GM12878 (cell line): ENCODE measurements at regions not wholly inside any gene's neighbourhood (a gene's known extent, or its start where the extent isn't known, plus 50 kb on each side); places are given as distances from the start of the nearest gene placed in this dataset.

Experiments used
- ATAC-seq: fragments of 200-7000 bp; cut with Tn5 transposase; 3 replicates; pipeline ENCODE4 v1.9.1; 2020; ENCODE audit warnings: mild to moderate bottlenecking, moderate library complexity
- BruUV-seq: library from RNA; stranded (reverse); fragments of 400-500 nt; replicated peaks from 2 replicates; lab custom pipeline; 2021; lab: Mats Ljungman, UMichigan
- CTCF ChIA-PET: fragments of 300-600 bp; sonication (Branson Sonifier 250); formaldehyde crosslinking; extraction: SDS; loops from one replicate; lab custom pipeline; 2021; ENCODE audit warnings: inconsistent platforms; lab: Yijun Ruan, JAX
- POLR2A ChIA-PET: fragments of 350-600 bp; formaldehyde crosslinking; extraction: SDS; loops from one replicate; lab custom pipeline; 2021; ENCODE audit warnings: inconsistent platforms; lab: Charles Lee
- RAD21 ChIA-PET: fragments of 300-600 bp; sonication (Branson Sonifier 250); formaldehyde crosslinking; loops from one replicate; lab custom pipeline; 2023; ENCODE audit warnings: antibody characterized with exemption; ENCODE audit not compliant: unreplicated experiment; lab: Charles Lee
- SMC1A ChIA-PET: fragments of 300-600 bp; sonication (Branson Sonifier 250); formaldehyde crosslinking; loops from one replicate; lab custom pipeline; 2023; ENCODE audit not compliant: unreplicated experiment, uncharacterized antibody; lab: Charles Lee
- DNase-seq: peaks from one replicate; pipeline ENCODE4 v3.0.0-alpha.2; 2011; ENCODE audit warnings: low read depth, low spot score
- FAIRE-seq: peaks from 3 replicates; lab custom pipeline; 2011; peaks lifted over from hg19 to GRCh38; lab: Jason Lieb, UNC
- H2AFZ ChIP-seq: 2 replicates; pipeline ENCODE4 v1.6.0; 2011; ENCODE audit warnings: low read depth, low read length, control low read depth; ENCODE audit not compliant: control insufficient read depth
- H3K27ac ChIP-seq: 2 replicates; pipeline ENCODE4 v1.5.1; 2011; ENCODE audit warnings: control low read depth; ENCODE audit not compliant: control insufficient read depth, insufficient read depth
- H3K27me3 ChIP-seq, 2 experiments: replicated peaks in 1 of 2; 2 replicates each; pipeline versions ENCODE4 v1.6.0 to v1.6.1; 2011; ENCODE audit warnings: low read length in 1 of 2; ENCODE audit not compliant: control insufficient read depth in 2 of 2, insufficient read depth in 2 of 2
- H3K36me3 ChIP-seq, 2 experiments: 2 replicates each; pipeline ENCODE4 v1.5.1; 2011; ENCODE audit warnings: low read length in 1 of 2; ENCODE audit not compliant: control insufficient read depth in 2 of 2, insufficient read depth in 2 of 2
- H3K4me1 ChIP-seq: 2 replicates; pipeline ENCODE4 v1.6.1; 2011; ENCODE audit warnings: mild to moderate bottlenecking, low read length, moderate library complexity, mixed read lengths; ENCODE audit not compliant: control insufficient read depth, insufficient read depth
- H3K4me2 ChIP-seq: 2 replicates; pipeline ENCODE4 v1.6.0; 2011; ENCODE audit warnings: control low read depth; ENCODE audit not compliant: control insufficient read depth, insufficient read depth
- H3K4me3 ChIP-seq: fragments of 200-600 bp; sonication (generic); 2 replicates; pipeline ENCODE4 v1.5.1; 2016
- H3K79me2 ChIP-seq: 2 replicates; pipeline ENCODE4 v1.6.0; 2011; ENCODE audit warnings: low read length; ENCODE audit not compliant: control insufficient read depth, insufficient read depth
- H3K9ac ChIP-seq: 2 replicates; pipeline ENCODE4 v1.8.0; 2011; ENCODE audit warnings: low read length, control low read depth, mixed read lengths; ENCODE audit not compliant: control insufficient read depth, insufficient read depth
- H3K9me3 ChIP-seq: replicated peaks from 3 replicates; pipeline ENCODE4 v1.5.1; 2011; ENCODE audit warnings: mild to moderate bottlenecking, low read length; ENCODE audit not compliant: control insufficient read depth, insufficient read depth
- H4K20me1 ChIP-seq: 2 replicates; pipeline ENCODE4 v1.6.0; 2011; ENCODE audit not compliant: control insufficient read depth, insufficient read depth
- NR2C1 ChIP-seq: fragments of 450-650 bp; IDR thresholded peaks from 2 replicates; pipeline ENCODE4 v1.6.1; 2017; ENCODE audit warnings: antibody characterized with exemption, mild to moderate bottlenecking, moderate library complexity
- NRF1 ChIP-seq: conservative IDR thresholded peaks from 2 replicates; pipeline ENCODE4 v1.6.1; 2011; ENCODE audit warnings: mild to moderate bottlenecking, low read depth, low read length, improper control_type of control experiment
- POLR2A ChIP-seq: IDR thresholded peaks from 2 replicates; pipeline ENCODE4 v1.6.1; 2011; ENCODE audit warnings: low read depth, mild to moderate bottlenecking, low read length
- WGBS: methylation state at CpG from one replicate; pipeline ENCODE4 v1.1.6; 2016; ENCODE audit warnings: low lambda C conversion rate; ENCODE audit not compliant: insufficient replicate concordance, insufficient coverage; ENCODE audit errors: missing lambda C conversion rate; 5-methylcytosine and 5-hydroxymethylcytosine counted together
- in situ Hi-C: fragments of 300-500 bp; cut with MboI; formaldehyde crosslinking; loops from 9 replicates; pipeline ENCODE4 v1.14.3; 2018; ENCODE audit warnings: mixed read lengths
- intact Hi-C: fragments of 100-400 bp; cut with micrococcal nuclease; formaldehyde crosslinking; loops from one replicate; pipeline ENCODE4 v1.14.2; 2022; ENCODE audit not compliant: unreplicated experiment
- TF ChIP-seq, protein P1 (sequence below): IDR thresholded peaks from 2 replicates; pipeline ENCODE4 v1.6.1; 2012; ENCODE audit warnings: mild to moderate bottlenecking, low read depth, low read length

DNA sequence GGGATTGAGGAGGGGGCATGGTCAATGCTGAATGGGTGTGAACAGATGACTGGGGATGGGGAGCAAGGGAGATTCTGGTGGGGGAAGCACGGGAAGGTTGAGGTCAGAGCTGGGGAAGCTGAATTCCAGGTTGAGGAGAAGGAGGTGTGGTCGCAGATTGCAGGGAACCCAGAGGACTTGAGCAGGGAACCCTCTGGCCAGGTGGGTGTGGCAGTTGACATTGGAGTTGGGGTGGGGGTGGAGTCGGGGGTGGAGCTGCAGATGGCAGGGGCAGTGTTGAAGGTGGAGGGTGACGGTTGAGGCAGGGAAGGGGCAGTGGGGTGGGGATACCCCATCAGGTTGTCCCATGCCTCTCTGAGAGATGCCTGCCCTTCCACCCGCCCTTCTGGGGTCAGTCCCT is 94.7 kb downstream of the WTIP start:
- FAIRE-seq: no peak
- no peaks in the 10 kb centered on the region for H3K27me3 ChIP-seq

More for the DNA sequence above, 94.7 kb downstream of the WTIP start:
- in situ Hi-C loops (no loop called here), intact Hi-C loops (no loop called here)
- POLR2A ChIA-PET: no interaction called here
- 9% methylated on average over 5 of the region's 5 CpGs for WGBS
- RAD21 ChIA-PET: no interaction called here
- Histone ChIP-seq H3K27ac (no peak overlapping the region), H3K79me2 (no peaks in the 10 kb centered on the region), H3K4me3 (no peak overlapping the region)
- TF ChIP-seq NRF1 (no peak), POLR2A (no peak), NR2C1 (no peak)
- TF ChIP-seq, protein P1, sequence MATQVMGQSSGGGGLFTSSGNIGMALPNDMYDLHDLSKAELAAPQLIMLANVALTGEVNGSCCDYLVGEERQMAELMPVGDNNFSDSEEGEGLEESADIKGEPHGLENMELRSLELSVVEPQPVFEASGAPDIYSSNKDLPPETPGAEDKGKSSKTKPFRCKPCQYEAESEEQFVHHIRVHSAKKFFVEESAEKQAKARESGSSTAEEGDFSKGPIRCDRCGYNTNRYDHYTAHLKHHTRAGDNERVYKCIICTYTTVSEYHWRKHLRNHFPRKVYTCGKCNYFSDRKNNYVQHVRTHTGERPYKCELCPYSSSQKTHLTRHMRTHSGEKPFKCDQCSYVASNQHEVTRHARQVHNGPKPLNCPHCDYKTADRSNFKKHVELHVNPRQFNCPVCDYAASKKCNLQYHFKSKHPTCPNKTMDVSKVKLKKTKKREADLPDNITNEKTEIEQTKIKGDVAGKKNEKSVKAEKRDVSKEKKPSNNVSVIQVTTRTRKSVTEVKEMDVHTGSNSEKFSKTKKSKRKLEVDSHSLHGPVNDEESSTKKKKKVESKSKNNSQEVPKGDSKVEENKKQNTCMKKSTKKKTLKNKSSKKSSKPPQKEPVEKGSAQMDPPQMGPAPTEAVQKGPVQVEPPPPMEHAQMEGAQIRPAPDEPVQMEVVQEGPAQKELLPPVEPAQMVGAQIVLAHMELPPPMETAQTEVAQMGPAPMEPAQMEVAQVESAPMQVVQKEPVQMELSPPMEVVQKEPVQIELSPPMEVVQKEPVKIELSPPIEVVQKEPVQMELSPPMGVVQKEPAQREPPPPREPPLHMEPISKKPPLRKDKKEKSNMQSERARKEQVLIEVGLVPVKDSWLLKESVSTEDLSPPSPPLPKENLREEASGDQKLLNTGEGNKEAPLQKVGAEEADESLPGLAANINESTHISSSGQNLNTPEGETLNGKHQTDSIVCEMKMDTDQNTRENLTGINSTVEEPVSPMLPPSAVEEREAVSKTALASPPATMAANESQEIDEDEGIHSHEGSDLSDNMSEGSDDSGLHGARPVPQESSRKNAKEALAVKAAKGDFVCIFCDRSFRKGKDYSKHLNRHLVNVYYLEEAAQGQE: no peak
- TF ChIP-seq, all 136 proteins: peak for 0
- Histone ChIP-seq H3K4me2 (no peak overlapping the region), H2AFZ (no peak overlapping the region), H3K4me1 (no peaks in the 10 kb centered on the region), H3K9ac (no peak overlapping the region), H3K9me3 (no peaks in the 10 kb centered on the region; the same call in 2 of the 3 replicates), H3K36me3 (no peaks in the 10 kb centered on the region), H4K20me1 (no peaks in the 10 kb centered on the region)
- SMC1A ChIA-PET: no interaction called here
- no peak for ATAC-seq
- BruUV-seq: no TSS peak
- no peak for DNase-seq
- CTCF ChIA-PET: no interaction called here
